Renal cortical epithelial cell (primary cell): ENCODE measurements at regions not wholly inside any gene's neighbourhood (a gene's known extent, or its start where the extent isn't known, plus 50 kb on each side); places are given as distances from the start of the nearest gene placed in this dataset.
A peak's percentile ranks its signal among the peaks of the same experiment; 100 is the strongest.
"Not testable (repeated sequence)": the region's sequence is repeated elsewhere in the genome, so short reads cannot be mapped to it uniquely, and the experiment has no call there.

Experiments
- DNase-seq: peaks from one replicate; pipeline ENCODE4 v3.0.0-alpha.2; 2011; ENCODE audit warnings: low read depth

DNA sequence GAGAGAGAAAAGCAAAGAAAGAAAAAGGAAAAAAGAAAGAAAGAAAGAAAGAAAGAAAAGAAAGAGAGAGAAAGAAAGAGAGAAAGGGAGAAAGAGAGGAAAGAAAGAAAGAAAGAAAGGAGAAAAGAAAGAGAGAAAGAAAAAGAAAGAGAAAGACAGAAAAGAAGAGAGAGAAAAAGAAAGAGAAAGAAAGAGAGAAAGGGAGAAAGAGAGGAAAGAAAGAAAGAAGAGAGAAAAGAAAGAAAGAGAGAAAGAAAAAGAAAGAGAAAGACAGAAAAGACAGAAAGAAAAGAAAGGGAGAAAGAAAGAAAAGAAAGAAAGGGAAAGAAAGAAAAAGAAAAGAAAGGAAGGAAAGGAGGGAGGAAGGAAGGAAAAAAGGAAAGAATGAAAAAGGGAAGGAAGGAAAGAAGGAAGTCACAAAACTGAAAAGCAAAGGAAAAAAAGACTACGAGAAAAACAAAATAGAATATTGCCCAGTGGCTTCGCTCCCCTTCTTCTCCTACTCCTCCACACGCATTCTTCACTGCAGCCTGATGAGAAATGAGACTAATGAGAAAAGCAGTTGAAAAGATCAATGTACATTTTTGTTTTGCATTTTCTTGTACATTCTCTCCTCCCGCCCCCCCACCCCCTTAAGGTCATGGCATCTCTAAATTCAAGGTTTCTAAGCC, 170.0 kb downstream of the SOD2 start:
- DNase-seq, result no peak

DNA sequence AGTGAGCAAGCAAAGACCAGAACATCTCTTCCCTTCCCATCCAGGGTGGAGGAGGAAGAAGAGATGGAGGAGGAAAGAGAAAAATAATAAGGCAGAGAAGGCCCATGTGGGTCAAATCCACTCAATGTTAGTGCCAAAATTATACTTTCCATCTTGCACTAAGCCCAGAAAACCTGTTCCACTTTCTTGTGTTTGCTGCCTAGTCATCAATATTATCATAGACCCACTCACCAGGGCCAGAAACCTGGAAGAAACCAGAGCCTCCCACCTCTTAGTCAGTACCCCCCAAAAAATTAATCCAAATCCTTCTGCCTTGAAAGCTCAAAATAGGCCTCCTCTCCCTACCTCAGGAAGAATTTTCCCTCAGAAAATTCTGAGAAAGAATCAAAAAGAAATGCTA, 171.1 kb downstream of the SOD2 start:
- no peak for DNase-seq

DNA sequence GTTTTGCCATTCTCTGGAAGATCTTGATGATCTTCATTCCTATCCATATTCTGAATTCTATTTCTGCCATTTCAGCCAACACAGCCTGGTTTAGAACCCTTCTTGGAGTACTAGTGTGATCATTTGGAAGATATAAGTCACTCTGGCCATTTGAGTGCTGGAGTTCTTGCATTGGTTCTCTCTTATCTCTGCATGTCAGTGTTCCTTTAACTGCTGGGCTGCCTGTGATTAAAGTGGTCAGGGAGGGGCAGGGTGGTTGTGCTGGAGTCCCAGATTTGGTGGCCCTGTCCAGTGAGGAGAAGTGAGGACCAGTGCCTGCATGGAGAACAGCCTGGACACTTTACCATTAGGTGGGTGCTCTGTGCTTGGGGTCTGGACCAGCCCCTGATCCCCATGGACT, 173.0 kb downstream of the SOD2 start:
- DNase-seq, result no peak

- DNase-seq, result not testable (repeated sequence)
Measured at GRCh38 chr6:159515811-159516210, 177.2 kb downstream of the SOD2 start.

DNA sequence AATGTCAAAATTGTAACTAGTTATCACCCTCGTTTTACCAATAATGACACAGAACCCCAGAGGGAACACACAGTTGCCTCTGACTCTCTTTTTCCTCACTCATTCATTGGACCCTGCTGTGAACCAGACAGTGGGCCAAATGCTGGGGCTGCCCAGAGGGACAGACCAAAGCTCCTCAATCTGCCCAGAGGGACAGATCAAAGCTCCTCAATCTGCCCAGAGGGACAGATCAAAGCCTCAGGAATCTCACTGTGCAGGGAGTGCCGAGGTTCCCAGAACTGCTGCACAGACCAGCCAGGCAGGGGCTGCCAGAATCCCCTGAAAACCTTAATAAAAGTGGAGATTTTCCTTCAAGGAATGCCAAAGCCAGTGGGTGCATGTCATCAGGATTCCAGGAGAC, 179.1 kb downstream of the SOD2 start:
- no peak for DNase-seq

GRCh38 chr6:159513074-159513720, 179.8 kb downstream of the SOD2 start:
- DNase-seq, result no peak

- no peak for DNase-seq
Measured at GRCh38 chr6:159512571-159512970, 180.5 kb downstream of the SOD2 start.

GRCh38 chr6:159512104-159512503, 180.9 kb downstream of the SOD2 start:
- DNase-seq, result no peak

GRCh38 chr6:159510141-159510540, 182.9 kb downstream of the SOD2 start:
- no peak for DNase-seq

DNA sequence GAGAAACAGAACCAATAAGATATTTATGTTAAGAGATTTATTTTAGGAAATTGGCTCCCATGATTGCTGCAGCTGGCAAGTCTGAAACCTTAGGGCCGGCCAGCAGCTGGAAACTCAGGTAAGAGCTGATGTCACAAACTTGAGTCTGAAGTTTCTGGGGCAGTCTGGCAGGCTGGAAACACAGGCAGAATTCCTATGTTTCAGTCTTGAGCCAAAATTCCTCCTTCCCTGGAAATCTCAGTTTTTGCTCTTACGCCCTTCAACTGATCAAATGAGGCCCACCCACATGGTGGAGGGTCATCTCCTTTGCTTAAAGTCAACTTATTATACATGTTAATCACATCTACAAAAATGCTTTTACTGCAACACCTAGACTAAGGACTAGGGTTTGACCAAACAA, 184.1 kb downstream of the SOD2 start:
- no peak for DNase-seq

DNA sequence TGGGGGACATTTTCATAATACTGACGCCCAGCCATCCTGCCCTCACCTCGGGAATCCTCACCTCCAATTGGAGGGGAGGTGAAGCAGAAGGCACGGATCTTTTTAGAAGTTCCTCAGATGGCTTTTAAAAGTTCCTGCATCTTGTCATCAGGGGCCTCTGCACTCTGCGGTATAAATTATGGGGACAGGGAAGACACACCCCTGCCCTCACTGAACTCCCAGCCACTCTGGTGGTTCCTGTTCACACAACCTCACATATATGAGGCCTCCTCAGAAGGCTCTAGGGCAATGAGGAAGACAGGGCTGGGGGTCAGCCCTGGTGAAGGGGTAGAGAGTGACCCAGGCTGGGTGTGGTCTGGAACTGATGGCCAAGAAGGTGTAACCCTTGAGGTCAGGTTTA, 187.0 kb downstream of the SOD2 start:
- no peak for DNase-seq

DNA sequence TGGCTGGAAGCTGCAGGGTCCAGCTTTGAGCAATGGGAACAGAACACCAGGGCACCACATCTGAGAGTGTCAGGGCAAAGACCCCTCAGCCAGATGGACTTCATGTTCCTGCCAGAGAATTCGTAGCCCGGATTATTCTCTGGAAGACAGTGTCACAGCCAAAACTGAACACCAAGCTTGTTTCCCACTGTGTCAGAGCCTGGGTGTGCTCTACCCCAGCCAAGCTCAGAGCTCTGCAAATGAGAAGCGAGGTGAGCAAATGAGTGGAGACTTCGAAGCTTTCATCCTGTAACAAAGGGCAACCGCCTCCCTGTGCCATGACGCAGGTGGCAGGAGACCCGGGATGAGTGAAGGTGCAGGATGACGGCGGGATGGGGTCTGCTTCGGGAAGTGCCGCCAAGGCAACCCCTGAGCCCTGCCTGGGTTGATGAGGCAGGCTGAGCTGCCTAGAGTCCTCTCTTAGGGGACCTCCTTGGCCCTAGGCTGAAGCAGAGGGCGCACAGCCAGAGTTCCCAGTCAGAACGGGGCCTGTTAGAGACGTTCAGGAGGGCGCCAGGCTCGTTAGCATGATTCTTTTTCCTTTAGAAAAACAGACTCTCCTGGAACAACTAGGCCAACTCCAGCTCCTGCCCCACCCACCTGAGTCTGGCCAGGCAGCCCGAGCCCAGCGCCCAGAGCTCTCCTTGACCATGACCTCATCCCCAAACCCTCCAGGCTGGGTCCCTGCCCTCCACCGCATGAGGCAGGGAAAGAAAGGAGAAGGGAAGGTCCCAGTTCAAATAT, 187.7 kb downstream of the SOD2 start:
- DNase-seq, result no peak

DNA sequence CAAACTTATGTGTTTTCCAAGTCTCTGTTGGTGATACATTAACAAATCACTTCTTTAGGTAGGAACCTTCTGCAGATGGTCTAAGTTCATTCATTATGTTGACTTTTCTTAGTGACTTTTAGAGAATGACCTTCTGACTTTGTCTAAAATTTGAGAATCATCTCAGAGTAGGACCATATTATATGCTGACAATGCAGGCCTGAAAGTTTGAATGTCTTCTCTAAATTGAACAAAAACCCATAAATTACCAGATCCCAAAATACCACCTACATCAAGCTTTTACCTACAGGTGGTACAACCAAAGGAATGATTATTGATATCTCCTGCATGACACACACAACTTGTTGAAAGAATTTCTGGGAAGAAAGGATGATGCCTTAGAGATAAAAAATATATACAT, 191.5 kb downstream of the SOD2 start:
- DNase-seq, result no peak

GRCh38 chr6:159499034-159499433, 194.0 kb downstream of the SOD2 start:
- no peak for DNase-seq

GRCh38 chr6:159494586-159494972, 198.5 kb downstream of the SOD2 start:
- DNase-seq, result no peak

DNA sequence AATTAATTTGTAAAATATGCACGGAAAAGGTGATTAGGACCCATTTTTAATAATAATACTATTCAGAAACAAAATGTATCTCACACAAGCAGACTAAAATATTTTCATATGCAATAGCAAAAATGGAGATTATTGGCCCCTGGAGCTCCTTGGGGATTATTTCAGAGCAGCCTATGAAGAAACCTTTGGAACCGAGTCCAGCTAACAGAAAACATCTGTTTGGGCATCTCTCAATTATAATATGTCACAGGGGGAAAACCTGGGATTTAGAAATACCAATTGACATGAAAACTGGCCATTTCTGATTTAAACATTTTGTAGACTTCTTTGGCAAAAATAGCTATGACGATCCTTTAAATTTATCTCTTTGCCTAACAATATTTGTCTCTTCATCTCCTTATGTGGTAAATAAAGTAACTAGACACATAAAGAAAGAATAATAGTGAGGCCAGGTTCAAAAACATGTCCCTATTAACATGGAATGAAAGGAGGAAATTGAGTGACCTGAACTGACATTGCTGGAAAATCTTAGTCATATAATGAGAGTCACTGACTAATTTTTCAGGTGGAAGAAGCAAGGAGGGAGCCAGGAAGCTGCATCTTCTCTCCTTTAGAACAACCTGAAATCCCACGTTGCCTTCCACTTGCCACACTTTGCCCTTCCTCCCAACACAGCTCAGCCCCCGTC, 199.0 kb downstream of the SOD2 start:
- DNase-seq, result no peak

DNA sequence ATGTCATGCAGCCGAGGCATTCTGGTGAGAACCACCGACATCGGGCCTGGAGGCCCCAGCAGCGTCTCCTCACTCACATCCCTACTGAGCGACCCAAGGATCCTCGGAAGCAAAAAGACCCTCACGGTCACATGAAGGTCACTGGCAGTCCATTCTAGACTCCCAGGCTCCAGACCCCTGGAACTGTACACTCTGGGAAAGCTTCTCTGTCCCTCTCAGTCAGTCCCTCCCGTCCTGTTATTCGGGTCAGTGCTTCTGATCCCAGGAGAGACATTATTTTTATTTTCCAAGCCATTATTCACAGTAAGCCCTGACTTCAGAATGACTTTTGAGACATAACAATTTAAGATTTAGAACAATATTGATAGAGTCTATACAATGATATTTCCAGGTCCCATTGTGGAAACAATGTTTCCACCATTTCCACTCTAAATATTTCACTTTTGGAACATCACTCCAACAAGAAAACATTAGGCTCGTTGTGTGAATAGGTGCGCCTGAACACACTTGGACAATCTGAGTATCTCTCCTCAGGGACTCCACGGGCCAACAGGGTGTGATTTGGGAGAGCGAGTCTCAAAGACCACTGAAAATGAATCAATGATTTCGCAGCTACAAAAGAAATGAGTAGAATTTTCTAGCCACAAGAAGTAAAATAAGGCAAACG, 199.7 kb downstream of the SOD2 start:
- DNase-seq, result no peak

DNA sequence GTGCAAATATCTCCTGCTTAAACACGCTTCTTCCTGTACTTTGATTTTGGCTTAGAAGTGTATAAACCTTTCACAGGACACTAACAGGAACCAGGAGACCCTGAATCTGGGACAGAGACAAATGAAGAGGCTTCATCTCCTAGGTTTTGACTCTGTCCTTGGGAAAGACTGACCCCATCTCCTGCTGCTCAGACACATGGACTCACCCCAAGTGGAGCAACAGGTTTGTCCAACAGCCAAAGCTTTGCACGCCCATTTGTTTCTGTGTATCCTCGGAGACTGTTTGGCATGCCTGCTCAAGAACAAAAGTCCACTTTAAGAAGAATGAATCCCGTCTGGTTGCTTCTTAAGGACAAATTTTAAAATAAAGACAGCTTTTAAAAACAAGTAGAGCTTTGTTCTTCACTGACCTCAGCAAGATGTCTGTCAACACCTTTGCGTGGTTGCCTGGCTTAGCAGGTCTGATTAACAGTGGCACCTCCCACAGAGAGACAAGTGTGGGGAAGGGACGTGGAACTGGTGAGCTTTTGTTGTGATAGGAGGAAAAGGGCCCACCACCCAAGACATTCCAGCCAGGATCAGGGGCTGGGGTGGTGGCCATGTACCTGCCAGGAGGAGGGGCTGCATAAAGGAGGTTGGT, 202.6 kb downstream of the SOD2 start:
- no peak for DNase-seq

- peak; percentile 21 for DNase-seq
Measured at GRCh38 chr6:159487636-159488035, 205.4 kb downstream of the SOD2 start.

GRCh38 chr6:159483259-159483658, 209.8 kb downstream of the SOD2 start:
- no peak for DNase-seq

- no peak for DNase-seq
Measured at GRCh38 chr6:159481897-159482296, 211.1 kb downstream of the SOD2 start.
